Transverse colon (tissue), 4 donors: ENCODE measurements at regions not wholly inside any gene's neighbourhood (a gene's known extent, or its start where the extent isn't known, plus 50 kb on each side); places are given as distances from the start of the nearest gene placed in this dataset.

ENCODE experiments used
- DNase-seq: peaks from one replicate; pipeline ENCODE4 v3.0.0-alpha.2; 2019
- H3K27ac ChIP-seq, 4 donors: fragments of 200-600 bp; sonication (generic); 2 replicates each; pipeline ENCODE4 v1.5.1; 2016 to 2018; ENCODE audit warnings: inconsistent platforms in 4 of 4
- H3K27me3 ChIP-seq: fragments of 200-600 bp; sonication (generic); 2 replicates; pipeline ENCODE4 v1.5.1; 2017; ENCODE audit warnings: inconsistent platforms
- H3K36me3 ChIP-seq, 4 donors: fragments of 200-600 bp; sonication (generic); 2 replicates each; pipeline ENCODE4 v1.5.1; 2017 to 2019; ENCODE audit warnings: inconsistent platforms in 4 of 4
- H3K4me1 ChIP-seq, 4 donors: fragments of 200-600 bp; sonication (generic); 2 replicates each; pipeline ENCODE4 v1.5.1; 2017 to 2020; ENCODE audit warnings: inconsistent platforms in 4 of 4
- H3K4me3 ChIP-seq, 4 donors: fragments of 200-600 bp; sonication (generic); 1 replicate in 1 of 4; 2 replicates in 3 of 4; pipeline versions ENCODE4 v1.5.1 to v1.6.1; 2017 to 2019; ENCODE audit warnings: inconsistent platforms in 4 of 4
- H3K9me3 ChIP-seq, 2 donors: fragments of 200-600 bp; sonication (generic); 2 replicates each; pipeline ENCODE4 v1.5.1; 2017 to 2019; ENCODE audit warnings: inconsistent platforms in 2 of 2
- CTCF ChIP-seq, 5 experiments: fragments of 200-600 bp in 3 of 5; fragments of 450-650 bp in 2 of 5; sonication (generic) in 3 of 5; IDR thresholded peaks; 1 replicate in 2 of 5; 2 replicates in 3 of 5; pipeline ENCODE4 v1.5.1; 2016 to 2017; ENCODE audit warnings: antibody characterized with exemption in 5 of 5, inconsistent platforms in 3 of 5, mild to moderate bottlenecking in 2 of 5, moderate library complexity in 1 of 5
- EP300 ChIP-seq: sonication (generic); formaldehyde crosslinking; IDR thresholded peaks from one replicate; pipeline ENCODE4 v1.6.1; 2017; ENCODE audit warnings: antibody characterized with exemption, low read depth
- POLR2A ChIP-seq: fragments of 450-650 bp; IDR thresholded peaks from one replicate; pipeline ENCODE4 v1.6.1; 2016; ENCODE audit warnings: antibody characterized with exemption, mild to moderate bottlenecking, moderate library complexity
- POLR2AphosphoS5 ChIP-seq, 3 donors: sonication (generic); formaldehyde crosslinking; IDR thresholded peaks; one replicate each; pipeline ENCODE4 v1.6.1; 2016; ENCODE audit warnings: antibody characterized with exemption in 3 of 3
- WGBS, 2 donors: methylation state at CpG; one replicate each; pipeline ENCODE4 v1.1.5; 2018; ENCODE audit warnings: low coverage in 1 of 2; 5-methylcytosine and 5-hydroxymethylcytosine counted together
- in situ Hi-C, 4 donors: fragments of 200-750 bp; cut with MboI; loops; one replicate each; pipeline versions ENCODE4 v1.15.0 to v1.15.1; 2017; ENCODE audit warnings: low sequenced_read_pairs in 3 of 4, low pct_ligation_motif_present in 1 of 4, low pct_unique_long_range_greater_than_20kb in 1 of 4
- intact Hi-C: fragments of 100-400 bp; cut with DNase I; formaldehyde crosslinking; loops from one replicate; pipeline ENCODE4 v1.15.1; 2023; ENCODE audit warnings: low total_unique reads

- Histone ChIP-seq H3K27ac (no peak overlapping the region), H3K4me1 (peaks cover 0 to 6% (median 3%) of the 10 kb centered on the region in 4 donors), H3K4me3 (no peak overlapping the region), H3K36me3 (no peaks in the 10 kb centered on the region), H3K9me3 (no peaks in the 10 kb centered on the region), H3K27me3 (no peaks in the 10 kb centered on the region)
- 96 to 100% methylated on average over 2 to 6 of the region's 6 CpGs for WGBS, 2 donors
- in situ Hi-C loops = no loop called here
- TF ChIP-seq POLR2AphosphoS5 (IDR thresholded peaks at IDR 0.05) = no peak
- no peak for TF ChIP-seq POLR2A
- TF ChIP-seq EP300 = no peak
- TF ChIP-seq CTCF (IDR thresholded peaks at IDR 0.05) = no peak
- DNase-seq = no peak
- intact Hi-C loops = no loop called here
Measured at GRCh38 chr21:15654171-15654570, 75.6 kb upstream of the USP25 start.

- H3K27me3 ChIP-seq = no peaks in the 10 kb centered on the region
- in situ Hi-C loops = no loop called here
Measured at GRCh38 chr21:15659753-15660422, 69.9 kb upstream of the USP25 start.

GRCh38 chr21:15660423-15660804, 69.4 kb upstream of the USP25 start:
- H3K9me3 ChIP-seq = no peaks in the 10 kb centered on the region
- no peaks in the 10 kb centered on the region for H3K36me3 ChIP-seq
- no peak for TF ChIP-seq POLR2AphosphoS5 (IDR thresholded peaks at IDR 0.05)
- TF ChIP-seq CTCF (IDR thresholded peaks at IDR 0.05) = no peak
- TF ChIP-seq EP300 = no peak
- in situ Hi-C loops (no loop called here), intact Hi-C loops (no loop called here)
- peak overlapping the region; percentile 44 to 70 (median 60) for H3K27ac ChIP-seq
- peaks cover 0 to 17% (median 8%) of the 10 kb centered on the region in 4 donors for H3K4me1 ChIP-seq
- DNase-seq = no peak
- H3K4me3 ChIP-seq = peak overlapping the region in 1 of 4 donors; percentile 1
- 52 to 62% methylated on average over 2 of the region's 2 CpGs for WGBS, 2 donors
- H3K27me3 ChIP-seq = no peaks in the 10 kb centered on the region

More at GRCh38 chr21:15659753-15660422, 69.9 kb upstream of the USP25 start:
- TF ChIP-seq POLR2AphosphoS5 (IDR thresholded peaks at IDR 0.05) (peak in 1 of 3 donors; percentile 62), EP300 (no peak), CTCF (IDR thresholded peaks at IDR 0.05) (no peak), POLR2A (no peak)
- peak; percentile 68 for DNase-seq
- peaks cover 0 to 17% (median 8%) of the 10 kb centered on the region in 4 donors for H3K4me1 ChIP-seq
- H3K36me3 ChIP-seq = no peaks in the 10 kb centered on the region
- peak overlapping the region; percentile 44 to 70 (median 60) for H3K27ac ChIP-seq
- 18 to 38% methylated on average over 3 of the region's 3 CpGs for WGBS, 2 donors
- intact Hi-C loops = no loop called here
- H3K9me3 ChIP-seq = no peaks in the 10 kb centered on the region
- H3K4me3 ChIP-seq = peak overlapping the region in 1 of 4 donors; percentile 1

DNA sequence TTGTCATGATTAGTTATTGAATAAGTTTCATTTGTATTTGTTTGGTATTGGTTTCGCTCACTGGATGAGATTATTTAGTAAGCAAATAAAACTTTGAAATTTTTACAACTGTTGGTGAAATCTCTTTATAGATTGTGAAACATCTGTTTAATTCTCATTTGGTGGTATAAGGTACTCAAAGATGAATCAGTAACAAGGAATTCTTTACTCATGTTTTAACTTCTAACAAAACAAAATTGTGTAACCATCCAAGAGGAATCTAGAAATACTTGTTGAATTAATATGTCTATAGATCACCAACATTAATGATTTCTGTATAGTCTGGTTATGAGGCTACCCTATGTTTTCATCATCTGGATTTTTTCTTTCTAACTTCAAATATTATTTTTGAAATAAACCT, 62.8 kb upstream of the USP25 start:
- peaks cover 0 to 3% (median 0%) of the 10 kb centered on the region in 4 donors for H3K4me1 ChIP-seq
- H3K9me3 ChIP-seq = no peaks in the 10 kb centered on the region
- in situ Hi-C loops = no loop called here
- no peak for TF ChIP-seq EP300
- no peak for TF ChIP-seq POLR2AphosphoS5 (IDR thresholded peaks at IDR 0.05)
- no peak for TF ChIP-seq CTCF (IDR thresholded peaks at IDR 0.05)
- TF ChIP-seq POLR2A = no peak
- H3K27me3 ChIP-seq = no peaks in the 10 kb centered on the region
- H3K27ac ChIP-seq = no peak overlapping the region
- DNase-seq = no peak
- 73 to 79% methylated on average over 1 of the region's 1 CpG for WGBS, 2 donors
- no peak overlapping the region for H3K4me3 ChIP-seq
- intact Hi-C loops = no loop called here
- no peaks in the 10 kb centered on the region for H3K36me3 ChIP-seq
